ENCODE measurements at regions not wholly inside any gene's neighbourhood (a gene's known extent, or its start where the extent isn't known, plus 50 kb on each side); places are given as distances from the start of the nearest gene placed in this dataset.

DNA sequence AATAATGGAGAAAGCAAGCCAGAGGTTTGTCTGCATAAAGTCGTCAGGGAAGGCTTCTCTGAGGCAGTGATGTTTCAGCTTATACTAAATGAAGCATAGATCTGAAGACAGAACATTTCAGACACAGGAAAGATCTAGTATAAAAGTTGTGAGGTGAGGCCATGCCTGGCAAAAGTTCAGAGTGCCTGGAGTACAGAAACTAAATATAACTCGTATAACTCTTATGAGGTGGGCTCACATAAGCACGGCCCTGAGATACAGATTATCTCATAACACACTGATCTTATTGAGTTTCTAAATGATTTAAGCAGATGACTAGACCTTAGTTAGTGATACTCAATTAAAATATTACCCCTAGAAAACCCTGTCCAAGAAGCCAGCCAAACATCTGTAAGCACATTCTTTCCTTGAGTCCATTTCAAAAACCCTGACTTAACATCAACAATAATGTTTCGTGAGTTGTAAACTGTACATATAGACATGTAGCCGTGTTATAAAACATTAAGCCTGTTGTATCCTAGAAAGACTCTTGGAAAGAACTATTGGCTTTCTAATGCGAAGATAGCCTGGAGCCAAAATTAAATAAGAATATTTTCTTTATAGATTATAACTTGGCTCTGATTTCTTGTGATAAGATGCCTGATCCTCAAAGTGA is 667.6 kb downstream of the TENT5A start:
- no peaks in the 10 kb centered on the region for H3K9me3 ChIP-seq (ENCODE audit: low read length)
- no peak overlapping the region for H3K4me2 ChIP-seq (ENCODE audit: low read length)
- H2AFZ ChIP-seq (ENCODE audit: low read depth, low read length): no peak overlapping the region
- H3K9ac ChIP-seq (ENCODE audit: low read length): no peak overlapping the region
- H3K36me3 ChIP-seq (ENCODE audit: insufficient read depth, low read length): no peaks in the 10 kb centered on the region
- H4K20me1 ChIP-seq (ENCODE audit: insufficient read depth): no peaks in the 10 kb centered on the region
- H3K9me2 ChIP-seq (ENCODE audit: insufficient read depth, low read length): no peaks in the 10 kb centered on the region
- no peak overlapping the region for H3K4me3 ChIP-seq (ENCODE audit: low read length)
- TF ChIP-seq, protein P1, sequence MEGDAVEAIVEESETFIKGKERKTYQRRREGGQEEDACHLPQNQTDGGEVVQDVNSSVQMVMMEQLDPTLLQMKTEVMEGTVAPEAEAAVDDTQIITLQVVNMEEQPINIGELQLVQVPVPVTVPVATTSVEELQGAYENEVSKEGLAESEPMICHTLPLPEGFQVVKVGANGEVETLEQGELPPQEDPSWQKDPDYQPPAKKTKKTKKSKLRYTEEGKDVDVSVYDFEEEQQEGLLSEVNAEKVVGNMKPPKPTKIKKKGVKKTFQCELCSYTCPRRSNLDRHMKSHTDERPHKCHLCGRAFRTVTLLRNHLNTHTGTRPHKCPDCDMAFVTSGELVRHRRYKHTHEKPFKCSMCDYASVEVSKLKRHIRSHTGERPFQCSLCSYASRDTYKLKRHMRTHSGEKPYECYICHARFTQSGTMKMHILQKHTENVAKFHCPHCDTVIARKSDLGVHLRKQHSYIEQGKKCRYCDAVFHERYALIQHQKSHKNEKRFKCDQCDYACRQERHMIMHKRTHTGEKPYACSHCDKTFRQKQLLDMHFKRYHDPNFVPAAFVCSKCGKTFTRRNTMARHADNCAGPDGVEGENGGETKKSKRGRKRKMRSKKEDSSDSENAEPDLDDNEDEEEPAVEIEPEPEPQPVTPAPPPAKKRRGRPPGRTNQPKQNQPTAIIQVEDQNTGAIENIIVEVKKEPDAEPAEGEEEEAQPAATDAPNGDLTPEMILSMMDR (IDR thresholded peaks at IDR 0.05; ENCODE audit: poor library complexity, severe bottlenecking): no peak
- TF ChIP-seq SMC3 (conservative IDR thresholded peaks at IDR 0.05; ENCODE audit: poor library complexity) (no peak), TAF1 (IDR thresholded peaks at IDR 0.05; ENCODE audit: low read depth) (no peak), REST (IDR thresholded peaks at IDR 0.05; ENCODE audit: borderline replicate concordance) (no peak), RAD21 (conservative IDR thresholded peaks at IDR 0.05) (no peak), EP300 (conservative IDR thresholded peaks at IDR 0.05; ENCODE audit: poor library complexity, severe bottlenecking) (no peak), POLR2AphosphoS5 (IDR thresholded peaks at IDR 0.05) (no peak), MXI1 (conservative IDR thresholded peaks at IDR 0.05; ENCODE audit: poor library complexity, severe bottlenecking) (no peak)
- no peaks in the 10 kb centered on the region for H3F3A ChIP-seq (ENCODE audit: insufficient read depth, low read length, poor library complexity, severe bottlenecking)
- no peaks in the 10 kb centered on the region for H3K79me2 ChIP-seq (replicated peaks; ENCODE audit: insufficient read depth, low read length)
- no peak overlapping the region for H3K27ac ChIP-seq (ENCODE audit: low read length)
- H3K27me3 ChIP-seq (ENCODE audit: insufficient read depth, low read depth, low read length): no peaks in the 10 kb centered on the region

DNA sequence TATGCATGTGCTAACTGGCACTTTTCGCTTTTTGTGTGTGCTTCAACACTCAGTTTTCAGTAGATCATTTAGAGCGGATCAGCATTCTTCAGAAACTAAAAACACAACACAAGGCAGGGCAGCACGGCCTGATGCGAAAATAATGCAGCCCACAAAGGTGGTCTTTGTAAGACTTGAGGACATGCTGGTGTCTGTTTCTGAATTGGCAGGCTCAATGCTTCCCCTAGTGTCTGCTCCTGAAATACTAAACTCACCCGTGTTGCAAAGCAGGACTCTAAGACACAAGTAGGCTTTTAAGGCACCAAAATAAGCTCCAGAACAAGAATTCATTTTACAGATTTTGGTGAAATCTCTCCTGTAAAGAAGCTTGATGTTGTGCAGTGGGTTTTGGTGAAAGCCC is 676.5 kb downstream of the TENT5A start:
- TF ChIP-seq TAF1 (IDR thresholded peaks at IDR 0.05; ENCODE audit: low read depth): no peak
- TF ChIP-seq RAD21 (conservative IDR thresholded peaks at IDR 0.05): peak; percentile 31
- TF ChIP-seq SMC3 (conservative IDR thresholded peaks at IDR 0.05; ENCODE audit: poor library complexity): peak; percentile 22
- TF ChIP-seq, protein P1 (IDR thresholded peaks at IDR 0.05; ENCODE audit: poor library complexity, severe bottlenecking): peak; percentile 57
- no peak for TF ChIP-seq EP300 (conservative IDR thresholded peaks at IDR 0.05; ENCODE audit: poor library complexity, severe bottlenecking)
- no peaks in the 10 kb centered on the region for H3K27me3 ChIP-seq (ENCODE audit: insufficient read depth, low read depth, low read length)
- H3K27ac ChIP-seq (ENCODE audit: low read length): no peak overlapping the region
- H2AFZ ChIP-seq (ENCODE audit: low read depth, low read length): no peak overlapping the region
- H3K4me2 ChIP-seq (ENCODE audit: low read length): no peak overlapping the region
- no peaks in the 10 kb centered on the region for H3K79me2 ChIP-seq (replicated peaks; ENCODE audit: insufficient read depth, low read length)
- no peak overlapping the region for H3K9ac ChIP-seq (ENCODE audit: low read length)
- H3F3A ChIP-seq (ENCODE audit: insufficient read depth, low read length, poor library complexity, severe bottlenecking): no peaks in the 10 kb centered on the region
- no peak overlapping the region for H3K4me3 ChIP-seq (ENCODE audit: low read length)
- H3K9me3 ChIP-seq (ENCODE audit: low read length): no peaks in the 10 kb centered on the region
- no peaks in the 10 kb centered on the region for H3K36me3 ChIP-seq (ENCODE audit: insufficient read depth, low read length)
- H4K20me1 ChIP-seq (ENCODE audit: insufficient read depth): no peaks in the 10 kb centered on the region
- H3K9me2 ChIP-seq (ENCODE audit: insufficient read depth, low read length): no peaks in the 10 kb centered on the region
